ENCODE measurements at regions not wholly inside any gene's neighbourhood (a gene's known extent, or its start where the extent isn't known, plus 50 kb on each side); places are given as distances from the start of the nearest gene placed in this dataset.

GRCh38 chr13:62287764-62288163 lies 872.1 kb upstream of the PCDH20 start:
- no peak overlapping the region for H3K4me3 ChIP-seq (ENCODE audit: low read depth, low read length)
- TF ChIP-seq CTCF (conservative IDR thresholded peaks at IDR 0.05; ENCODE audit: low read depth, low read length) = no peak

GRCh38 chr13:62280590-62280989 lies 864.9 kb upstream of the PCDH20 start:
- no peak for TF ChIP-seq CTCF (conservative IDR thresholded peaks at IDR 0.05; ENCODE audit: low read depth, low read length)
- DNase-seq (ENCODE audit: low read depth) = no peak

More at GRCh38 chr13:62287764-62288163, 872.1 kb upstream of the PCDH20 start:
- DNase-seq (ENCODE audit: low read depth) = no peak

GRCh38 chr13:62278271-62278670 lies 862.6 kb upstream of the PCDH20 start:
- DNase-seq (ENCODE audit: low read depth) = no peak
- no peak overlapping the region for H3K4me3 ChIP-seq (ENCODE audit: low read depth, low read length)
- no peak for TF ChIP-seq CTCF (conservative IDR thresholded peaks at IDR 0.05; ENCODE audit: low read depth, low read length)

More at GRCh38 chr13:62280590-62280989, 864.9 kb upstream of the PCDH20 start:
- no peak overlapping the region for H3K4me3 ChIP-seq (ENCODE audit: low read depth, low read length)

GRCh38 chr13:62251734-62252133 lies 836.1 kb upstream of the PCDH20 start:
- TF ChIP-seq CTCF (conservative IDR thresholded peaks at IDR 0.05; ENCODE audit: low read depth, low read length) = no peak
- DNase-seq (ENCODE audit: low read depth) = no peak
- no peak overlapping the region for H3K4me3 ChIP-seq (ENCODE audit: low read depth, low read length)

- DNase-seq (ENCODE audit: low read depth) = no peak
- H3K4me3 ChIP-seq (ENCODE audit: low read depth, low read length) = no peak overlapping the region
- no peak for TF ChIP-seq CTCF (conservative IDR thresholded peaks at IDR 0.05; ENCODE audit: low read depth, low read length)
Measured at GRCh38 chr13:62250501-62251201, 835.0 kb upstream of the PCDH20 start.

GRCh38 chr13:62246581-62246980 lies 830.9 kb upstream of the PCDH20 start:
- TF ChIP-seq CTCF (conservative IDR thresholded peaks at IDR 0.05; ENCODE audit: low read depth, low read length) = no peak
- DNase-seq (ENCODE audit: low read depth) = no peak
- H3K4me3 ChIP-seq (ENCODE audit: low read depth, low read length) = no peak overlapping the region

GRCh38 chr13:62243106-62243505 lies 827.5 kb upstream of the PCDH20 start:
- TF ChIP-seq CTCF (conservative IDR thresholded peaks at IDR 0.05; ENCODE audit: low read depth, low read length) = no peak
- no peak for DNase-seq (ENCODE audit: low read depth)
- no peak overlapping the region for H3K4me3 ChIP-seq (ENCODE audit: low read depth, low read length)
